ENCODE measurements at regions not wholly inside any gene's neighbourhood (a gene's known extent, or its start where the extent isn't known, plus 50 kb on each side); places are given as distances from the start of the nearest gene placed in this dataset.

GRCh38 chr1:234973426-234974250 lies 155.0 kb downstream of the TOMM20 start:
- Mint-ChIP-seq H3K4me3 (no peak overlapping the region), H3K9me3 (no peaks in the 10 kb centered on the region), H3K36me3 (no peaks in the 10 kb centered on the region), H3K27ac (no peak overlapping the region), H3K4me1 (peaks cover 27 to 36% of the 10 kb centered on the region in 2 donors), H3K27me3 (ENCODE audit: low read depth in 2 of 2) (peaks cover 14 to 15% of the 10 kb centered on the region in 2 donors)
- Histone ChIP-seq H3K4me3 (ENCODE audit: low read length) (no peak overlapping the region), H3K27me3 (ENCODE audit: control insufficient read depth, insufficient read depth, low read length) (peaks cover 6% of the 10 kb centered on the region), H3K9me3 (ENCODE audit: control insufficient read depth, insufficient read depth, low read length) (no peaks in the 10 kb centered on the region), H3K4me1 (ENCODE audit: control insufficient read depth, insufficient read depth, low read length) (peaks cover 43% of the 10 kb centered on the region), H3K36me3 (ENCODE audit: control insufficient read depth, insufficient read depth, low read length) (no peaks in the 10 kb centered on the region), H3K27ac (ENCODE audit: low read length) (no peak overlapping the region)
- intact Hi-C loops (cut with micrococcal nuclease): no loop called here
- ATAC-seq (no peak), DNase-seq (no peak)
- TF ChIP-seq CTCF (IDR thresholded peaks at IDR 0.05): no peak
- 86% methylated on average over 10 of the region's 10 CpGs for WGBS (ENCODE audit: insufficient coverage)

GRCh38 chr1:234972411-234973191 lies 156.0 kb downstream of the TOMM20 start:
- no peaks in the 10 kb centered on the region for H3K9me3 ChIP-seq (ENCODE audit: control insufficient read depth, insufficient read depth, low read length)
- no peak overlapping the region for H3K4me3 Mint-ChIP-seq
- H3K27ac Mint-ChIP-seq: peak overlapping the region in 1 of 2 donors; percentile 40
- peaks cover 32% of the 10 kb centered on the region for H3K4me1 ChIP-seq (ENCODE audit: control insufficient read depth, insufficient read depth, low read length)
- no peaks in the 10 kb centered on the region for H3K36me3 Mint-ChIP-seq
- peaks cover 18 to 27% of the 10 kb centered on the region in 2 donors for H3K4me1 Mint-ChIP-seq
- DNase-seq (peak in 1 of 2 donors; percentile 66), ATAC-seq (peak in 2 of 3 donors; percentile 54 to 55)
- H3K9me3 Mint-ChIP-seq: no peaks in the 10 kb centered on the region
- H3K27ac ChIP-seq (ENCODE audit: low read length): no peak overlapping the region
- intact Hi-C loops (cut with micrococcal nuclease): no loop called here
- H3K4me3 ChIP-seq (ENCODE audit: low read length): no peak overlapping the region
- H3K27me3 Mint-ChIP-seq (ENCODE audit: low read depth in 2 of 2): peaks cover 14 to 15% of the 10 kb centered on the region in 2 donors
- TF ChIP-seq CTCF (IDR thresholded peaks at IDR 0.05): no peak
- 82% methylated on average over 19 of the region's 19 CpGs for WGBS (ENCODE audit: insufficient coverage)
- peaks cover 6% of the 10 kb centered on the region for H3K27me3 ChIP-seq (ENCODE audit: control insufficient read depth, insufficient read depth, low read length)
- no peaks in the 10 kb centered on the region for H3K36me3 ChIP-seq (ENCODE audit: control insufficient read depth, insufficient read depth, low read length)

GRCh38 chr1:234971586-234972297 lies 156.9 kb downstream of the TOMM20 start:
- H3K27me3 ChIP-seq (ENCODE audit: control insufficient read depth, insufficient read depth, low read length): peaks cover 6% of the 10 kb centered on the region
- H3K9me3 Mint-ChIP-seq: no peaks in the 10 kb centered on the region
- H3K4me3 ChIP-seq (ENCODE audit: low read length): no peak overlapping the region
- peak overlapping the region in 1 of 2 donors; percentile 40 for H3K27ac Mint-ChIP-seq
- no peaks in the 10 kb centered on the region for H3K36me3 Mint-ChIP-seq
- no peak for TF ChIP-seq CTCF (IDR thresholded peaks at IDR 0.05)
- no peak overlapping the region for H3K27ac ChIP-seq (ENCODE audit: low read length)
- DNase-seq (peak in 1 of 2 donors; percentile 43), ATAC-seq (peak in 1 of 3 donors; percentile 13)
- WGBS (ENCODE audit: insufficient coverage): 73% methylated on average over 9 of the region's 9 CpGs
- H3K4me1 Mint-ChIP-seq: peaks cover 18 to 27% of the 10 kb centered on the region in 2 donors
- intact Hi-C loops (cut with micrococcal nuclease): no loop called here
- peaks cover 26% of the 10 kb centered on the region for H3K4me1 ChIP-seq (ENCODE audit: control insufficient read depth, insufficient read depth, low read length)
- peaks cover 14 to 15% of the 10 kb centered on the region in 2 donors for H3K27me3 Mint-ChIP-seq (ENCODE audit: low read depth in 2 of 2)
- no peaks in the 10 kb centered on the region for H3K36me3 ChIP-seq (ENCODE audit: control insufficient read depth, insufficient read depth, low read length)
- H3K4me3 Mint-ChIP-seq: peak overlapping the region; percentile 2
- no peaks in the 10 kb centered on the region for H3K9me3 ChIP-seq (ENCODE audit: control insufficient read depth, insufficient read depth, low read length)
